ENCODE measurements at regions not wholly inside any gene's neighbourhood (a gene's known extent, or its start where the extent isn't known, plus 50 kb on each side); places are given as distances from the start of the nearest gene placed in this dataset.
"Not testable (repeated sequence)": the region's sequence is repeated elsewhere in the genome, so short reads cannot be mapped to it uniquely, and the experiment has no call there.

DNA sequence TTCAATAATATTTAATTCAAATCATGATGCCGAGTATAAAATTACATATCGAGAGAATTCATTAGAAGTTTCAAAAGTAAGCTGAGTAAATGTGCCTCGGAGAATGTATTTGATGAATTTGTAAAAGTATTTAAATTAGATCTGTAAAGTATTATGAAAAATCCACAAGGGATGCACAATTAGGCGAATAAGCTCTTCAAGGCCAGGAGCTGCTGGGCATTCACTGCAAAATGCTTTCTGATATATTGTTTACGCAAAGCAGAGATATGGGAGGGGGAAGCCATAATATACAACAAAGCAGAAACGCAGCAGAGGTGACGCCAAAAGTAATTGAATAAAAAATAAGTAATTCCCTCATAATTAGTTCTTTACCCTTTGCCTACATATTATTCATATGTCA lies 1121.5 kb upstream of the TENM3 start:
- no peak for DNase-seq

DNA sequence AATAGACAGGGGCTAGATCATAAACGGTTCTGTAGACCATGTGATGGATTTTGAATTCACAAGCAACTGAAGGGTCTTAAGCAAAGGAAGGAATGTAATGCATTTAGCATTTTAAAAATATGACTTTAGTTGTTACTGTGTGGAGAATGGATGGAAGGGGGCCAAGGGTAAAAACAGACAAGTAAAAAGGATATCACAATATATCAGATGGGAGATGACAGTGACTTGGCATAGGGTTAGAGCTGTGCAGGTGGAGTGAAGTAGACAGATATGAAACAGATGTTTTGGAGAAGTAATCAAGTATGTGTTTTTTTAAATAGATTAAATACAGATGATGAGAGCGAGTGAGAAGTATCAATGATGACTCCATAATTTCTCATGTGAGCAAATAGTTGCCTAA lies 1116.0 kb upstream of the TENM3 start:
- no peak for DNase-seq

DNA sequence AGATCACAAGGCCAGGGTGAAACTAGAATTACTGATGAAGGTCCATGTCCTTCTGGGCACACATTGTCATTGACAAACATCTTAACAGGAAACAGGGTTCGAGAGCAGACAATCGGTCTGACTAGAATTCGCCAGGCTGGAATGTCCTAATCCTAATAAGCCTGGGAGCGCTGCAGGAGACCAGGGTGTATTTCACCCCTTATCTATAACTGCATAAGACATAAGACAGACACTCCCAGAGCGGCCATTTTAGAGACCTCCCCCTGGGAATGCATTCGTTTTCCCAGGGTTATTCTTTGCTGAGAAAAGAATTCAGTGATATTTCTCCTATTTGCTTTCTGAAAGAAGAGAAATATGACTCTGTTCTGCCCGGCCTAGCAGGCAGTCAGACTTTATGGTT lies 1112.9 kb upstream of the TENM3 start:
- DNase-seq: not testable (repeated sequence)

DNA sequence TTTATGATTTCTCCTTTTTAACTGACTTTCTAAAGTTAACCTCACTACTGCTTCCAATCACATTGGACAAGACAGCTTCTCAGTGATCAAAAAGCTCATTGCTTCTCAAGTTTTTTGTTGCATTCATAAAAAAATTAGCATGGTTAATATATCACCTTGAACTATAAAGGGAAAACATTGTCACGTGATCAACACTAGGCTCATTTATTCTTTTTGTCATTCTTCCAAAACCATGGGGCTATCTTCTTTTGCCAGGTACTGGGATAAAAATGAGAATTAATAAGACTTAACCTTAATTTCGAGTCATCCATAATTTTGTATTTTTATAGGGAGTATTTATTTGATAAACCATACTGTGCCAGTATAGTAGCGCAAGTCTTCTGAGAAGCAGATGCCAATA lies 1105.9 kb upstream of the TENM3 start:
- DNase-seq: no peak

DNA sequence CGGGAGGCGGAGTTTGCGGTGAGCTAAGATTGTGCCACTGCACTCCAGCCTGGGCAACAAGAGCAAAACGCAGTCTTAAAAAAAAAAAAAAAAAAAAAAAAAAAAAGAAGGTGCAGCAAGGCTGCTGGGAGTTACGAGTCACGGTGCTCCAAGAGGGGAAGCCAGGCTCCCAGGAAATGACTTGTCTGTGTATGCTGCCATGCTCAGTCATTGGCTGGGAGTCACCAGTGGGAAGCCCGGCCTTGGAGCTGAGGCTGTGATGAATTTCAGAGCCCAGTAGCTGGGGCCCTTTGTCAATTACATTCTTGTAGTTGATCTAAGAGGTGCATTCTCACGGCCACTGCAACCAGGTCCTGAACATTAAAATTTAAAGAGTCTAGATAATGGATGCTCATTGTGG lies 1105.1 kb upstream of the TENM3 start:
- DNase-seq: no peak

DNA sequence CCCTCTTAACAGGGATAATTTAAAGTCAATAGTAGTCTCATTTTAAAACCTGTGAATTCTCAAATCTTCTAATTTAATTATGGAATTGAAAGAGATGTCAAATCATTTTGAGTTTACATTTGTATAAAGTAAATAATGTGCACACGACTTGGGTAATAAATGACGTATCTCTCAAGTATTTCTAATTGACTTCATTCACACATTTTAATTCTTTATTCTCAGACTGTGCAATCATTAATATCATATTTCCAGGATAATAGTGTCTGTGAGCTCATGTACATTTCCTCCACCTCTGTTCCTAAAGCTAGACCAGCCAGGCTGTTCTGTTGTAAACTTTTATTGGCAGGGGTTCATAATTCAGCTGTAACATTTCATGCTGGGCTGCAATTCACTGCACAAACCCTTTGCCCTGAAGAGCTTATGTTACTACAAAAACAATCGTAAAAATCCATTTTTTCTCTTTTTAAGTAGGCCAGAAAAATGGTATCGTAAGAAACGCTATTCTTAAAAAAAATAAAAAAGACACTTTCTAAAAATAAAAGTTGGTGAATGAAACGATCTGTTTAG lies 1103.1 kb upstream of the TENM3 start:
- DNase-seq: no peak

DNA sequence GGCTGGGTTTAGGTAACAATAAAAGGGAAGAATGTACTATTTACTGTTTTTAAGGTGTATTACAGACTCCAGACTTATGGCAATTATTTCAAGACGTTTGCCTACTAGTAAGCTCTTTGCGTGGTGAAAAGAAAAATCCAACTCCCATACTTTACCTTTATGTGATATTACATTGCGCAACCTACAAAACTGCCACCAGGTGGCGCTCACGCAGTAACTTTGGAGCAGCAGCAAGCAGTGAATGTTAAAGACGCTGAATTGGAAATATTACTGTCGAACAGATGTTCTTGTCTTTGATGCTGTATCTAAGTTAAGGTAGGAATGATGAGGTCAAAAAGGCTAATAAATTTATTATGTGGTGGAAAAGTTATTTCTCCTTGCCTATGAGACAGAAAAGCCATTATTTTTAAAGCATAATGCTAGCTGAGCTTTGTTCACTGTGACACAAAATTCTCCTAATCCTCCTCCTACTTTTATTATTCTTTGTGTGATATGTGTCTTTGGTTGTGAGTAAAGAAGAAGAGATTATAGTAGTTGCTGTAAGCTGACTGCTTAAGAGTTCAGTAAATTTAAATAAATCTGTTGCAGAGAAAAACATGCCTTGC lies 1099.8 kb upstream of the TENM3 start:
- peak; percentile 60 for DNase-seq

DNA sequence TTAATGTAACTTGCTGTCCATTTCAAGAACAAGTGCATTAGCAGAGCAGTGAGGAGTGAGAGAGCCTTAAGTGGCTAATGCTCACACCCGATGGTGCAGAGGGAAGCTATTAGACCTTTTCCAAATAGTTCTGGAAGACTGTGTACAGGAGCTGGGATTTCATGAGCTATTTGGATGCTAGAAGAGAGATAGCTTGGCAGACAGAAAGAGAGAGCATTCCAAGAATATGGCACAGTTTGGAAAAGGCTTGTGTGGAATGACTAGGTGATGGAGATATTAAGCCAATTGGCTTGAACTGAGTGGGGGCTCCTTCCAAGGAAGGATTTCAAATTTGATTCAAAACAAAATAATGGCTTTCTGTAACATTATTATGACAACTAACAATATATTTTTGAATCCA lies 1097.2 kb upstream of the TENM3 start:
- DNase-seq: no peak

DNA sequence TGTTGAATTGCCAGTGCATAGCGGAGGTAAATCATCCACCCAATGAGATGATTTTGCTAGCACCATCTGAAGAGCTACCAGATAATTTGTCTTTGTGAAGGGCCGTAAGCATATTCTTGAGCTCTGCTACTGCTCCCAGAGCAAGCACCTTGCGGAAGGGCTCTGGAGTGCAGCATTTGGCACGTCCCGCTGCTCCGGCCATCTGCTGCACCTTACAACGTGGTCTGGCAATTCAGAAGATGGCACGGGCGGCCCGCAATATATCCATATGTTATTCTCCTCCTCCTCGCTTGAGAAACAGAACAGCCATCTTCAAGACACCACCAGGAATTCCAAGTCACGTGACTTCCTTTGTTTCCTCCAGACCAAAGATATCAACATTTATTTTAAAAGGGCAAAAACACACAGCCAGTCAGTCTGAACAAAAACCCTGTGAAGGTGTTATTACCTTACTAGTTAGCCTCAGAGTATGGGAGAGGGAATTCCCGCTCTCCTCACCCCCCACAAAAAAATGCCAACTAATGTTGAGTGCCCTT lies 1095.7 kb upstream of the TENM3 start:
- DNase-seq: no peak

DNA sequence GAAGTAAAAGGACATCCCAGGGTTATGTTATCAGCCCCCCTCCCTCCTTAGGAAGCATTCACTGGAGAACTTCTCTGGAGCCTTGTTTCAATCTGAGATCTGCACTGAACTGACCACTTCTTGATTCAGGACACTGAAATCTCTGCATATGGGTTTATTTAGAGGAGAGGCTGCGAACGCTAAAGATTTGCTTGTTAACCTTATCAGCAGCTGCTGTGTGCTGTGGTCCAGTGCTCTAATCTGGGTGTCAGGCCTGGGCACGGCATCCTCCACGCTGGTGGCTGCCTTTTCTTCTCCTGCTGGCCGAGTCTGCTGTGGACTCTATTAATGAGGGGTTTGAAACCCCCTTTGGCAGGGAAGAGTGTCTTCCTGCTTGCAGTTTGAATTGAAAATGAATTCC lies 1094.7 kb upstream of the TENM3 start:
- no peak for DNase-seq

DNA sequence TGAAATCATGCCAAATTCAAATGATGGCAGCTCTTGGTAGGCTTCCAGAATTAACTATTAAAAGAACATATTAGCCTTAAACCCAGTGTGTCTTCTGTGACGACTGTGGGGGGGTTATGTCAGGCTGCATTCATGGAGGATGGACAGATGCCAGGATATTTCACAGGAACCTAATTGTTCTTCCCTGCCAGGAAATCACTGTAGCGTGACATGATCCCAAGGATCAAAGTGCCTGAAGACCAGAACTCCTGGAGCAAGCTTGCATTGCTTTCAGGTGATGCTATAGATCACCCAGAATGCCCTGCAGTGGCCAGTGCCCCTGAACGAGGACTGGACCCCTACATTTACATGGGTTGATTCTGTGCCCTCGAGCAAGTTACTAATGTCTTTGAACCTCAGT lies 1093.0 kb upstream of the TENM3 start:
- no peak for DNase-seq

DNA sequence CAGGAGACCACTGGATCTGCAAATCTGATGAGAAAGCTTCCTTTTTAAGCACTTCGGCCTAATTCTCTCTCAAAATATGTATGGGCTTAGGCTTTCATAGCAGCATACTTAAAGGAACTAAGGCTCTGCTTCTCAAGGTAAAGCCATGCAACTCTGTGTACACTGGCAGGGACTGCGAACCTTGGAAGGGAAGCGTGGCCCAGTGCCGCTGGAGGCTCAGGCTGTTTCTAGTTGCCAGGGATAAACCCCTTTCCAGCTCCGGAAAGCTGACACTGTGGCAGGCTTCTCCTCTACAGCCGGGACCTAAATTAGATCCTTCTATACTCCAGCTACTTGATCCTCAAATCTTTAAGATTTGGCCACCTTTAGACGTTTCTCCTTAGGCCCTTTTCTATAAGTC lies 1091.3 kb upstream of the TENM3 start:
- no peak for DNase-seq

DNA sequence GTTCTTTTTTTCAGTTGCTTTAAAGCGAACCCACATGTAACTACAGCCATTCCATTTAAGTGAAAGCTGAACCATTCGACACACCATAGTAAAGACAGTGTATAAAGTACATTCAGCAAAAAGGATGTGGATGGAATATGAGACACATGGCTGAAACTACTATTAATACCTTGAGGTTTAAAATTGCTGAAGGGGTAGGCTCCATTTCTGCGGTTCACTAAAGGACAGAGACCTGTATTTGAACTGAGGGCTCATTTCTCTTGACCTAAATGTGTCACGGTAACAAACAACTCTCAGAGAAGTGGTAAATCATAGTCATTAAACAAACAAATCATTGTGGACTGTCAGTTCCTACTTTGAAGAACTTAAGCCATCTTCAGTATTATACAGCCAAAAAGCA lies 1085.6 kb upstream of the TENM3 start:
- DNase-seq: no peak

DNA sequence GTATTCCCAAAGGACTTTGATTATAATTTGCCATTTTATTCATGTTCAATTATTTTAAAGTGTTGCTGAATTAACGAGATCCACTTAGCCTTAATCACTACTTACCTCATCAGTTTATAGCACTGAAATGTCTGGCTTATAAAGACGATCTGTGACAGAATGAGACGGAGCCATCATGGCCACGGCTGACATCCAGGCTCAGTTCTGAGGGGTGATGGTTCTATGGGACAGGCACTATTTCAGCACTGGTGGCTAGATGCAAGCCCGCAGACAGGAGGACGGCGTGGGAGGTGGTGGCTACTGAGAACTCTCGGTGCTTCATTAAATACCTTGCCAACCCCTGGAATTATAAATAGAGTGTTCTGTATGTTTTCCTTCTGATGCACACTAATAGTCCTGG lies 1084.2 kb upstream of the TENM3 start:
- no peak for DNase-seq

DNA sequence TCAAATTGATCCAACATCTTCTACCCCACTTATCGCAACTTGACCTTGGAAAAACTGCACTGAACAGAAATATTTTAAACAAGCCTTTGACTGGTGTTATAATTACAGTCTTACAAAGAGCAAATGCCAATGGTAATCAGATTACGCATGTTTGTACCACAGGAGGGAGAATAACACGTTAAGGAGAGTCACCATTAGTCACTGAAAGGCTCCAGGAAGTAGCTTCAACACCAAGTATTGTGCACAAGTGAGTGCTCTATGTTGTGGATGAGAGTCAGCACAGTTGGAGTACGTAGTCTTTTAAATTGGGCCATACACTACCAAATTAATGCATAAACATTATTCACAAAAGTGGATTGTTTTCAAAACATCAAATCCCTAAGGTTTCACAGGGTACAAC lies 1081.5 kb upstream of the TENM3 start:
- DNase-seq: no peak

DNA sequence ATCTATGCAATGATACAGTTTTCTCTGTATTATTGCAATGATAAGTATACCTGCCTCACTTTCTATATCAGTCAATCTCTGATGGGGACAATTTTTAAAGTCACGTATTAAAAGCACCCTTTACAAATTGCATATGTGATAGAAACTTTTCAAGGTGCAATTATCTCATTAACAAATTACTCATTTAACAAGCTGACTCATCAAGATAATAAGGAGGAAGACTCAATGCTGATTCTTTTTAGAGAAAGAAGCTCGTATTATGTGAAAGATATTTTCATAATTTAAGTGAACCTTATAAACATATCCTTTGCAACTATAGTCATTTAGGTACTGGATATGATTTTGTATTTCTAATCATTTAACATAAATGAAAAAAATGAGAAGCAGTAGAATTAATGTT lies 1080.9 kb upstream of the TENM3 start:
- no peak for DNase-seq

DNA sequence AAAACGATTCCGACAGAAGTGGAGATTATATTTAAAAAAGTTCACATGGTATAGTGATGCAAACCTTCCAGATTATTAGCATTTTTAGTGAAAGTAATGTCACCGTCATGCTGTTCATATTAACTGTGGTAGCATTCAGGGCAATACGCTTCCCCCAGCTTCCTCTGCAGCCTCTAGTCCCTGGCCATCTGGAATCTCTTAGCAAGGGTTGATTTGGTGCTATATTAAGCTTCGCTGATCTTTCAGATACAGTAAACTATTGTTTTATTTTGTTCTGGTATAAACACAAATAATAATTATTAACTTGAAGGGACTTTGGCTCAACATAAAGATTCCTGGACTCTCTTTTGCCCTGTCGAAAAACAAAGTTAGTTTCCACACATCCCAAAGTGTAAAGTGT lies 1080.5 kb upstream of the TENM3 start:
- no peak for DNase-seq

DNA sequence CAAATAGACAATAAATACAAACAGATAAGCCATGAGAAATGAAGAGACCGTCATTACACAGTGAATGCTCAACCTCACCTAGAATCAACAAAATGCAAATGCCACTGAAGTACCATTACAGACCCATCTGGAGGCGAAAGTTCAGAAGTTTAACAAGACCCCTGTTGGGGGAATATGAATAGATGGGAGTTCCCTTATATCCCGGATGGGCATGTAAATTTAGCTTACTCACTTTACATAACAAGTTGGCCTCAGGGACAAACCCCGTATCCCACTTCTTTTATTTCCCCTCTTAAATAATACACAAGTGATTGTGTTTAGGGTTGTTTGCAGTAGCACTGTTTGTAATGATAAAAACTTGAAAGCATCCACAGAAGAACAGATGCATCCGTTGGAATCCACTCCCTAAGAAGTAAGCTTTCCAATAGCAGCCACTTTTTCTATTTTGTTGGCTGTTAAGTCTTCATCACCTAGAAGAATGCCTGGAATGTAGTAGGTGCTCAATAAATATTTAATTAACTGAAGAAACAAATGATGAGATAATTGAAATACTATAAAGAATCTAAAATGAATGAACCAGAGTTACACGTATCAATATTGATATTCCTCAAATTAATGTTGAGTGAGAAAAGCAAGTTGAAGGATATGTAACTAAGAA lies 1076.3 kb upstream of the TENM3 start:
- DNase-seq: no peak

DNA sequence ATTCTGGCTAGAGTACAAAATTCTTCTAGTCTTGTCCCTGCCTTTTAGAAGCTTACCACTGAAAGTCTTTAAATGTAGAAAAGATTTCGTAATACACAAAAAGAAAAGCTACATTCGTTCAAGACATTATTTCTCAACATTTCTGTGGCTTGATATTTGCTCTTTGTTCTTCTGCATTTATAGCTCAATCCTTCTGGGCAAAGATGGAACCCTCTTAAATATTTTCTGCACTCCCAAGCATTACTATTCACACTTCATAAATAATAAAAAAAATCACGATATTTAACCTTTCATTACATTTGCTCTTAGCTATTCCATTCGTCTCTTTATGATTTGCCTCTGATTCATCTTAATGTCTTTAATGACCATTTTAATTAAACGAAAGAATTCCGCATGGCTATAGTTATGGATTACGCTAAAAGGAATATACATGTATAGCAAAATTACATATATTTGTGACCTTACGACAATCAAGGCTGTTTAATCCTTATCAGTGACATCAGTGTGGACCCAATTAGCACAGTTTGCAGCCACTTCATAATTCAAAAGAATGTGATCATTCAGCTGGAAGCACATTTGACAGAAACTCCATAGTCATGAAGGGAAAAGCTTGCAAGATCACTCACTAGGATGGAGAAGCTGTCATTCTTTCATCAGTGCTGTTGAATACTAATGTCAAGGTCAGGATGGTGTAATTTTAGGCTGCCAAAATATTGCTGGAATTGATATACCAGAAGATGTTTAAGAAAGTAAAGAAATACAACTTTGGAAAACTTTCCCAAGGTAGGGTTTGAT lies 1075.0 kb upstream of the TENM3 start:
- DNase-seq: no peak

DNA sequence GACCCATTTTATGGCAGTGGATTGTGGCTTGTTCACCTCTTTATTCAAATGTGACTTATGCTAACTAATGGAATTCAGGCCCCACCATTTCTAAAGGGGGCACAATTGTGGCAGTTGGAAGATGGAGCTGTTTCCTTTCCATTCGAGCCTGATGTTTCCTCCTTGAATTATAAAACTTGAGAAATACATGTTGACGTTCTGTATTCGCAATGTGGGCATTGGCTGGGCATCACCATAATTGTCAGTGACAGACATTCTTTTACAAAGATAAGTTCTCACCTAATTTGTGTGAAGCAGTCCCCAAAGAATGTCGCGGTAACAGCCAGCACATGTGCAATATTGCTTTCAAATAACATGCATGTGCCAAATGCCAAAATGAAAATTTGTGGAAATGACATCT lies 1070.2 kb upstream of the TENM3 start:
- DNase-seq: no peak

DNA sequence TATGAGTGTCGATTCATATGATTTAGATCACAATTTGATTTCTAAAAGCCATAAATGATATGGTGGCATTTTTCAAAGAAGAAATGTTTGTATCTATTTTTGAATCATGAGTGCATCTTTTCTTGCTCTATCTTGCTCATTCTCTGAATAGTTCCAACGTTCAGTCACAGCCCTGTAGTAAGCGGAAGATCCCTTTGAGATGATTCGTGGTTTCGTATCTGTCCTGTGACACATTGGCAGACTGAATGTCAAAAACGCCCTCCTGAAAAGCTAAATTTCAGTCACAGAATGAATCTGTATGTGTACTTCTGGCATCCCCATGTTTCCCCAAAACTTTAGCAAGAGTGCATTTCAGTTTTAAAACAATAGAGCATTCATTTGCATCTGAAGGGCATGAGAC lies 1066.9 kb upstream of the TENM3 start:
- no peak for DNase-seq

DNA sequence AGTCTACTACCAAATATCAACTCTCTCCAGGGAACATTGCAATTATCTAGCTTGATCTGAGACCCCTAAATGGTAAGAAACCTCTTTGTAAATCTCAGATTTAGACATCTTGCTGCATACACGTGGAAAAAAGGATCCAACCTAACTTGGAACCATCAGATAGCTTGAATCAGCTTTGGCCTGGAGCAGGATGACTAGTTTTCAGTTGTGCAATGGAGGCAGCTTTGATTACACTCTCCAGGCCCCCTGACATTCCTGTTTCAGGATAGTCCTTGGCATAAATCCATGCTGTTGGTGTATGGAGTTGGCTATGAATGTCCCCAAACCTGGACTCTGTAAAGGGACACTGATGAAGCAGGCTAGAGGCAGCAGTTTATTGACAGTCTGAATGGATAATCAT lies 1061.9 kb upstream of the TENM3 start:
- DNase-seq: no peak

DNA sequence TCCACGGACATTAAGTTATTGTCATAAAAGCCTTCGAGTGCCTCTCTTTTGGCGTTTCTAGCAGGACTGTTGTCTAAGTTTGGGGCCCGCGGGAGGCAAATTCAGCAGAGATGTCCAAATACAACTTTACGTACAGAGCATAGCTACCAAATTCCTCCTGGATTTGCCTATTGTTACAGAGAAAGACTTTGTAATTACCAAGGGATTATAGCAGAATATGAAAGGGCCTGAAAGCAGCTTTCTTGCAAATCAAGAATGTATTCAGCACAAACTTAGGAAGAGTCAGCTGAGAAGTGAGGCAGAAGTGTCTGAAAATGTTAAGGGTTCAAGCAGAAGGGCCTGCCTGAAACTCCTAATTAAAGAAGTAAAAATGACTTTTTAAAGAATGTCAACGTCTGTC lies 1053.5 kb upstream of the TENM3 start:
- DNase-seq: no peak

All from stimulated activated CD4-positive, alpha-beta T cell treated with anti-CD3 and anti-CD28 coated beads, Interleukin-12 subunit alpha, Interleukin-12 subunit beta, amount 100 ng/mL, for 4 hours (primary cell).